ENCODE measurements at regions not wholly inside any gene's neighbourhood (a gene's known extent, or its start where the extent isn't known, plus 50 kb on each side); places are given as distances from the start of the nearest gene placed in this dataset.

DNA sequence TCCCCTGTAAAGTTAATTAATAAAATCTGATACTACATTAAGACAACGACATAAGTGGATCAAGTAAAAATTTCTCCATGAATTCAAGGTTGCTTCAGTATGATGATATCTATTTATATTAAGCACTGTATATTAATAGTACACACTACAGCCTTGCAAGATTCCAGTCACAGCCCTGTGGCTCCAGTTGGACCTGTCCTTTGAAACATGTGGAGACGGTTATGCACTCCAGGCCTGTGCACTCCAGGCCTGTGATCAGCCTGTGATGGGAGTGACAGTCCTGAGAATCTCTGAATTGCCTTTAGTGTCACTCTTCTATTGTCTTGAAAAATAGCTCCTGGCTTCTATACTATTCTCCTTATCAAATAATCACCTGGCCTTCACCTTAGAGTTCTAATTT lies 981.1 kb upstream of the AGA start:
- Histone ChIP-seq H3K4me3 (ENCODE audit: low read length) (no peak overlapping the region), H3K9ac (ENCODE audit: low read depth, low read length) (no peak overlapping the region), H3K4me2 (ENCODE audit: low read length) (no peak overlapping the region), H3K27me3 (ENCODE audit: control insufficient read depth, insufficient read depth, low read length) (no peaks in the 10 kb centered on the region), H3K9me3 (replicated peaks; ENCODE audit: low read length) (no peaks in the 10 kb centered on the region), H3K4me1 (ENCODE audit: control insufficient read depth, insufficient read depth, low read length) (no peaks in the 10 kb centered on the region), H3K36me3 (ENCODE audit: insufficient read depth, low read length) (no peaks in the 10 kb centered on the region)

DNA sequence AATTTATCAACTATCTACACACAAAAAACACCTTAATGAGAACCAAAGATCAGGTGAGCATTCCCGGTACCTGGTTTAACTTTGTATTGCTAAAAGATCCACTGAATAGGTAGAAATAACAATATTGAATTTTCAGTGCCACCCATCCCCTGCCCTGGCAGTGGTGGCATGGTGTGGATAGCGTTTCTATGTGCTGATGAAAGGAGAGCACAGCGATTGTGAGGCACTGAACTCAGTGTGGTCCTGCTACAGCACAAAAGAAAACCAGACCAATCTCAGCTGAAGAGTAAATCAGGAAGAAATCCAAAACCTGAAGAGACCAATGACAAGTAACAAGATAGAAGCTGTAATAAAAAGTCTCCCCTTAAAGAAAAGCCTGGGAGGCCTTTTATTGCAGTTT lies 984.6 kb upstream of the AGA start:
- no peaks in the 10 kb centered on the region for H3K36me3 ChIP-seq (ENCODE audit: insufficient read depth, low read length)
- no peaks in the 10 kb centered on the region for H3K4me1 ChIP-seq (ENCODE audit: control insufficient read depth, insufficient read depth, low read length)
- H3K27me3 ChIP-seq (ENCODE audit: control insufficient read depth, insufficient read depth, low read length): no peaks in the 10 kb centered on the region
- no peak overlapping the region for H3K4me2 ChIP-seq (ENCODE audit: low read length)
- no peaks in the 10 kb centered on the region for H3K9me3 ChIP-seq (replicated peaks; ENCODE audit: low read length)
- H3K9ac ChIP-seq (ENCODE audit: low read depth, low read length): no peak overlapping the region
- H3K4me3 ChIP-seq (ENCODE audit: low read length): no peak overlapping the region

DNA sequence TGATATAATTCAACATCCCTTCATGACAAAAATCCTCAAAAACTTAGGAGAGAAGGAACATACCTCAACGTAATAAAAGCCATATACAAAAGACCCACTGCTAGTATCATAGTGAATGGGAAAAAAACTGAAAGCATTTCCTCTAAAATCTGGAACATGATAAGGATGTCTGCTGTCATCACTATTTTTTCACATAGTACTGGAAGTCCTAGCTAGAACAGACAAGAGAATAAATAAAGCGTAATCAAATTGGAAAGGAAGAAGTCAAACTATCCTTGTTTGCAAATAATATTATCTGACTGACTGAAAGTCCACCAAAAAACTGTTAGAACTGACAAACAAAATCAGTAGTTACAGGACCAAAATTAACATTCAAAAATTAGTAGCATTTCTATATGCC lies 985.4 kb upstream of the AGA start:
- H3K36me3 ChIP-seq (ENCODE audit: insufficient read depth, low read length): no peaks in the 10 kb centered on the region
- H3K4me2 ChIP-seq (ENCODE audit: low read length): no peak overlapping the region
- no peak overlapping the region for H3K4me3 ChIP-seq (ENCODE audit: low read length)
- H3K9me3 ChIP-seq (replicated peaks; ENCODE audit: low read length): no peaks in the 10 kb centered on the region
- H3K9ac ChIP-seq (ENCODE audit: low read depth, low read length): no peak overlapping the region
- no peaks in the 10 kb centered on the region for H3K27me3 ChIP-seq (ENCODE audit: control insufficient read depth, insufficient read depth, low read length)
- H3K4me1 ChIP-seq (ENCODE audit: control insufficient read depth, insufficient read depth, low read length): no peaks in the 10 kb centered on the region

DNA sequence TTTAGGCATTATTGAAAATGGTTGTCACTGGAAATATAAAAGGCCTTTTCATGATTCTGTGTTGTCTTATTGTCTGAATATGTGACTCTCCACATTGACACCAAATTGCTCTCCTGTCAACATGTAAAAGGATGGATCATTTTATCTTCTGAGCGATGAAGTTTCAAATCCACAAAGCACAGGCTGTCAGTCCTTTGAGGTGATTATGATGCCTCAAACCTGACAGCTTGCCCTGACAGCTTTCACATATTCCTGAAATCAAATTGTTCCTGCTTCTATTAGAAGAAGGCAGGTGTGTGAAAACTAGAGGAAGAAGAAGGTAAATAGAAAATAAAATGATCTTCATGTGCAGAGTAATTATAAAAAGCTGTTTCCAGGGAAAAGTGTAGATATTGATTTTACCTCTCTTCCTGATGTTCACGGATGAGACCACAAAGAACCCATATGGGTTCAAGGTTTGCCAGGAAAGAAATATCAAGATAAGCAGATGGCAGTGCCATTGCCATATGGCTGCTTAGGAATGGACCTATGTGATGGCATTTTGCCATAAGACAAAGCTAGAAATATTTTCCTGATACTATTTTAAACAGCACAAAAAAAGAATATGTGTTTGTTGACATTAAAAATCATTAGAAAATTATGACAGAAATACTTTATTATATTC lies 1006.3 kb upstream of the AGA start:
- no peaks in the 10 kb centered on the region for H3K4me1 ChIP-seq (ENCODE audit: control insufficient read depth, insufficient read depth, low read length)
- no peak overlapping the region for H3K9ac ChIP-seq (ENCODE audit: low read depth, low read length)
- no peak overlapping the region for H3K4me2 ChIP-seq (ENCODE audit: low read length)
- no peaks in the 10 kb centered on the region for H3K9me3 ChIP-seq (replicated peaks; ENCODE audit: low read length)
- no peaks in the 10 kb centered on the region for H3K36me3 ChIP-seq (ENCODE audit: insufficient read depth, low read length)
- H3K4me3 ChIP-seq (ENCODE audit: low read length): no peak overlapping the region
- H3K27me3 ChIP-seq (ENCODE audit: control insufficient read depth, insufficient read depth, low read length): no peaks in the 10 kb centered on the region

DNA sequence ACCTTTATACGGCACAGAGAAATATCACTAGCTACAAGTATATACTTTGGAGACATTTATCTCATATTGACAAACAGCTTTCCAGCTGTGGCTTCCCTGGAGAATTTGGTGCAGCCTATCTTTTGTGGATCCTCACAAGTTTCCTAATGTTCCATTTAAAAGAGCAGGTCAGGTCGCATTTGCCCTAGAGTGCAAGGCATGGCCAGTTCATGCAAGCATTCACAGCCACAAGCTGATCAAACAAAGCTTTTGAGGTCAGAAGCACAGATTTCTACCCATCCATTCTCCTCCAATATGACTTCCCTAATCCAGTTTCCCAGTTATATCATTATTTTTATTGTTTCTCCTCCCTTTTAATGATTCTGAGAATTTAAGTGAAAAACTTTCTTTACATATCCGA lies 1008.4 kb upstream of the AGA start:
- no peak overlapping the region for H3K4me2 ChIP-seq (ENCODE audit: low read length)
- no peak overlapping the region for H3K4me3 ChIP-seq (ENCODE audit: low read length)
- no peak overlapping the region for H3K9ac ChIP-seq (ENCODE audit: low read depth, low read length)
- no peaks in the 10 kb centered on the region for H3K27me3 ChIP-seq (ENCODE audit: control insufficient read depth, insufficient read depth, low read length)
- H3K4me1 ChIP-seq (ENCODE audit: control insufficient read depth, insufficient read depth, low read length): no peaks in the 10 kb centered on the region
- no peaks in the 10 kb centered on the region for H3K9me3 ChIP-seq (replicated peaks; ENCODE audit: low read length)
- no peaks in the 10 kb centered on the region for H3K36me3 ChIP-seq (ENCODE audit: insufficient read depth, low read length)

DNA sequence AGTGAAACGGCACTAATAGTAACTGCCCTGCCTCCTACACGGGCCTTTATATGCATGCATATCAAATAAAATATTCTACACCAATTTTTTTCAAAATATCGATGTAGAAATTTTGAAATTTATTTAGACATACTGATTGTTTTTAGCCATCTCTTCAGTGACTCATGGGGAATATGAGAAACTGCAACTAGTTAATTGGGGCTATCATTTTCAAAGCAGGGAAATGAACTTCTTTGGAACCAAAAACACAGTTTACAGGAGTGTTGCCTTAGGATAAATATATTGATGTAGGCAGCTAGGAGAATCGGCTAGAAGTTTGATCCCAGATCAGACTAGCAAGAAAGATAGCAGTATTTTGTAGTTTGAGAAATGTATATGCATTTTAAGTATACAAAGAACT lies 1010.8 kb upstream of the AGA start:
- no peak overlapping the region for H3K4me2 ChIP-seq (ENCODE audit: low read length)

DNA sequence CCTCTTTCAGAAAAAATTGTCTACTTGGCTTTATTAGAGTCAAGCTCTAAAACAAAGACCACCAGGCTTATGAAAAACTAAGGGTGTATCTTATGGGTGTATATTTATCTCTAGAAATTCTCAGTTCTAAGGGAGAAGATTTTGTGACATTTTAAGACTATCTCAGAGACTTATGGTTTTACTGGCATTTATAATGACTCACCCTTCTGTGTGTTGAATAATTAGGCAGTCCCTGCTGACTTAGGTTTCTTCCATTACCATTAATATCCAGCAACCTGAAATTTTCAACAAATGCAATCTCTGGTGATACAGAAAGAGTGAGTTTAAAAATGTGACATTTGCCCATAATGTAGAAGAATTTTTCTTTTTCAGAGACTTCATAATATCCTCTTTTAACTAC lies 1015.0 kb upstream of the AGA start:
- Histone ChIP-seq H3K27me3 (ENCODE audit: control insufficient read depth, insufficient read depth, low read length) (no peaks in the 10 kb centered on the region), H3K9me3 (replicated peaks; ENCODE audit: low read length) (no peaks in the 10 kb centered on the region), H3K36me3 (ENCODE audit: insufficient read depth, low read length) (no peaks in the 10 kb centered on the region), H3K4me3 (ENCODE audit: low read length) (no peak overlapping the region), H3K4me1 (ENCODE audit: control insufficient read depth, insufficient read depth, low read length) (no peaks in the 10 kb centered on the region), H3K9ac (ENCODE audit: low read depth, low read length) (no peak overlapping the region), H3K4me2 (ENCODE audit: low read length) (no peak overlapping the region)

More for the DNA sequence above, 1010.8 kb upstream of the AGA start:
- H3K4me3 ChIP-seq (ENCODE audit: low read length): no peak overlapping the region
- no peaks in the 10 kb centered on the region for H3K36me3 ChIP-seq (ENCODE audit: insufficient read depth, low read length)
- no peaks in the 10 kb centered on the region for H3K4me1 ChIP-seq (ENCODE audit: control insufficient read depth, insufficient read depth, low read length)
- H3K9ac ChIP-seq (ENCODE audit: low read depth, low read length): no peak overlapping the region
- H3K27me3 ChIP-seq (ENCODE audit: control insufficient read depth, insufficient read depth, low read length): no peaks in the 10 kb centered on the region
- no peaks in the 10 kb centered on the region for H3K9me3 ChIP-seq (replicated peaks; ENCODE audit: low read length)

DNA sequence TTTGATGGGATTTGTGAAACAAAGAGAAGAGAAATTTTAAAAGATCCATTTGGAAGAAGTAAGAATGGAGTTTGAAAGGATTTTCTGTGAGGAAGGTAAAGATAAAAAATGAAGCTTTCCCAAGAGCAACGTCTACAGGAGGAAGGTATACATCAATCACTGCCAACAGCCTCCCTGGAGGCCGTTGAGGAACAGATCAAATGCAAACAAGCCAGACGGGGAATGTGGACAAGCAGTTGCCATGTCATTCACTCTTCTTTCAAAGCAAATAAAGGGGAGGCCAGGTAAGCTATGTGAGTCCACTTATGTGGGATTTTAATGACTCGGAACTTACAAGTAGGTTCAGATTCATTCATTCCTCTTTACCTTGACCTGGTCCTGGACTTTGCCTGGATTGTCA lies 1020.5 kb upstream of the AGA start:
- H3K4me2 ChIP-seq (ENCODE audit: low read length): no peak overlapping the region
- no peak overlapping the region for H3K9ac ChIP-seq (ENCODE audit: low read depth, low read length)
- no peaks in the 10 kb centered on the region for H3K9me3 ChIP-seq (replicated peaks; ENCODE audit: low read length)
- H3K27me3 ChIP-seq (ENCODE audit: control insufficient read depth, insufficient read depth, low read length): no peaks in the 10 kb centered on the region
- H3K4me1 ChIP-seq (ENCODE audit: control insufficient read depth, insufficient read depth, low read length): no peaks in the 10 kb centered on the region
- no peaks in the 10 kb centered on the region for H3K36me3 ChIP-seq (ENCODE audit: insufficient read depth, low read length)
- H3K4me3 ChIP-seq (ENCODE audit: low read length): no peak overlapping the region

DNA sequence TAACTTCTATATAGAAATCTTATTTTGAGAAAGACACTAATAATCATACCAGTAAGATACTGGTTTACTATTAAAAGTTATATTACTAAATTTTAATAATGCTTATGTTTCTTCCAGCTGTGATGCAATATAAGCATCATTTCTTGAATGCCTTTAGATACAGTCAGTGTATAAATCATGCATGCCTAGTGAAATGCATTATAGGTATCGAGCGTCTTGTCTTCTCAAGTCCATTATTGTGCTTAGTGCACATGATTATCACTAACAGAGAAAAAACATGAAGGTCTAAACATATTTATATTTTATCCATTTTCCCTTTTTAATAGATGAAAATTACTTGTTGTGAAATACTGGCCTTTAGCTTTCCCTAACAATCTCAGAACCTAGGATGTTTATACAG lies 1021.5 kb upstream of the AGA start:
- Histone ChIP-seq H3K9me3 (replicated peaks; ENCODE audit: low read length) (no peaks in the 10 kb centered on the region), H3K27me3 (ENCODE audit: control insufficient read depth, insufficient read depth, low read length) (no peaks in the 10 kb centered on the region), H3K36me3 (ENCODE audit: insufficient read depth, low read length) (no peaks in the 10 kb centered on the region), H3K4me1 (ENCODE audit: control insufficient read depth, insufficient read depth, low read length) (no peaks in the 10 kb centered on the region), H3K4me3 (ENCODE audit: low read length) (no peak overlapping the region), H3K9ac (ENCODE audit: low read depth, low read length) (no peak overlapping the region), H3K4me2 (ENCODE audit: low read length) (no peak overlapping the region)

DNA sequence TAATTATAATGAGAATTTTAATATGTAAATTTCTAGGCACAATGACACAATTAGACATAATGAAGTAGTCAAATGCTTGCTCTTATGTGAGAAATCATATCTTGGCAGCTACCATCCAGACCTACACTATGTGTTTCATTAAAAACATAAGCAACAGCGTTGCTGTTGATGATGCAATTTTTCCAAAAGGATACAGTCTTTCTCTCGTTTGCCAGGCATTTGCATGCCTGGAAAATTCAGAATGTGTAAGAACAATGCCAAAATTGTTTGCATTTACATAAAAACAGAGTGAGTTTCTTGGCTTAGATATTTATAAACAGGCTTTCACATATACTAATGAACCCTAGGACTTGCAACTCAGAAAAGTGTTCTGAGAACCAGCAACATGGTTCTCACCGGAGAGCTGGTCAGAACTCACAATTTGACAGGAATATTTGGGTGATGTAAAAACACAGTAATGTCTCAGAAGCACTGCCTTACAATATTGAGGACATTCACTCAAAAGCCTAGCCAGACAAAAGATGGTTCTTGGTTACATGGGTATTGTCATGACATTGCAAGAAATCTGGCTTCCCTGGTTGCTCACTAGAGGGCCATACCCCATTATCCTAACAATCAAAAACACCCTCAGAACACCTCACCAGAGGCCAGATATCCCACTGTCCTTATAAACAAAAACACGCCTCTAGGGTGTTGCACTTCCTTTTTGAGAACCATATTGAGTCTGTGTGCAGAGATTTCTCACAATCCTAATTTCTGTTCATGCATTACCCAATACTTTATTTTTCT lies 1029.0 kb upstream of the AGA start:
- no peak overlapping the region for H3K9ac ChIP-seq (ENCODE audit: low read depth, low read length)
- H3K4me1 ChIP-seq (ENCODE audit: control insufficient read depth, insufficient read depth, low read length): no peaks in the 10 kb centered on the region
- no peak overlapping the region for H3K4me2 ChIP-seq (ENCODE audit: low read length)
- H3K4me3 ChIP-seq (ENCODE audit: low read length): no peak overlapping the region
- H3K9me3 ChIP-seq (replicated peaks; ENCODE audit: low read length): peaks cover 3% of the 10 kb centered on the region
- no peaks in the 10 kb centered on the region for H3K27me3 ChIP-seq (ENCODE audit: control insufficient read depth, insufficient read depth, low read length)
- H3K36me3 ChIP-seq (ENCODE audit: insufficient read depth, low read length): no peaks in the 10 kb centered on the region

DNA sequence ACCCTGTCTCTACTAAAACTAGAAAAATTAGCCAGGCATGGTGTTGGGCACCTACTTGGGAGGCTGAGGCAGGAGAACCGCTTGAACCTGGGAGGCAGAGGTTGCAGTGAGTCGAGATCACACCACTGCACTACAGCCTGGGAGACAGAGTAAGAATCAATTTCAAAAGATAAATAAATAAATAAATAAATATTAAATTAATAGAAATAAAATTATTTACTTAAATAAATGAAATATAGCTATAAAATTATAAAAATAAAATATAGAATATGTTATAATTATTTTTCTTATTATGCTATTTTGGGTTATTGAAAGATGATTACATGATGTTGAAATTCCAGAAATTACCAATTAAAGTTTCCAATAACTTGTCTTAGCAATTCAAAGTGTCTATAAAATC lies 1029.8 kb upstream of the AGA start:
- Histone ChIP-seq H3K27me3 (ENCODE audit: control insufficient read depth, insufficient read depth, low read length) (no peaks in the 10 kb centered on the region), H3K4me3 (ENCODE audit: low read length) (no peak overlapping the region), H3K36me3 (ENCODE audit: insufficient read depth, low read length) (no peaks in the 10 kb centered on the region), H3K4me2 (ENCODE audit: low read length) (no peak overlapping the region), H3K9ac (ENCODE audit: low read depth, low read length) (no peak overlapping the region), H3K4me1 (ENCODE audit: control insufficient read depth, insufficient read depth, low read length) (no peaks in the 10 kb centered on the region), H3K9me3 (replicated peaks; ENCODE audit: low read length) (peaks cover 6% of the 10 kb centered on the region)

DNA sequence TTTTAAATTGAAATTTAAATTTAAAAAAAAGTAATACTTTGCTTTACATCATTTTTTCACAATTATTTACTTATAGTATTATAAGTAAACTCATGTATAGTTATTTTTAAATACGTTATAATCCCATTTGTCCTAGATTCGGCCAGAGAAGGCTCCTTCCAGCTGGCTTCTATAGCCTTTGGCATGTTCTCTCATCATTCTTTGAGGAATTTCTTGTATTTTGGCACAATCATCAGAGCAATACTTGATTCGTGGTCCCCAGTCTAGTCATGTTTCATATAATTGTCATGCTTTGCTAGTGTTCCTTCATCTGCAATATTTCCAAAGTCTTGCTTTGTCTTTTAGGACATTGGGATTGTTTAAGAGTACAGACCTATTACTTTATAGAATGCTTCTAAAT lies 1037.9 kb upstream of the AGA start:
- Histone ChIP-seq H3K4me3 (ENCODE audit: low read length) (no peak overlapping the region), H3K9me3 (replicated peaks; ENCODE audit: low read length) (peaks cover 3% of the 10 kb centered on the region), H3K9ac (ENCODE audit: low read depth, low read length) (no peak overlapping the region), H3K36me3 (ENCODE audit: insufficient read depth, low read length) (no peaks in the 10 kb centered on the region), H3K4me1 (ENCODE audit: control insufficient read depth, insufficient read depth, low read length) (no peaks in the 10 kb centered on the region), H3K4me2 (ENCODE audit: low read length) (no peak overlapping the region), H3K27me3 (ENCODE audit: control insufficient read depth, insufficient read depth, low read length) (no peaks in the 10 kb centered on the region)
